ENCODE measurements at regions not wholly inside any gene's neighbourhood (a gene's known extent, or its start where the extent isn't known, plus 50 kb on each side); places are given as distances from the start of the nearest gene placed in this dataset.

- Histone ChIP-seq H3K4me3 (peak overlapping the region in 3 of 4 donors; percentile 9 to 58 (median 50)), H3K9me3 (no peaks in the 10 kb centered on the region), H3K27me3 (peaks cover 0 to 28% of the 10 kb centered on the region in 2 donors), H3K36me3 (no peaks in the 10 kb centered on the region), H3K4me1 (peaks cover 0 to 12% (median 0%) of the 10 kb centered on the region in 4 donors), H3K27ac (peak overlapping the region in 1 of 4 donors; percentile 40)
- WGBS, 2 donors, result 3 to 4% methylated on average over 48 to 60 of the region's 75 CpGs
- no peak for TF ChIP-seq POLR2A (IDR thresholded peaks at IDR 0.05)
- TF ChIP-seq CTCF (IDR thresholded peaks at IDR 0.05), result peak in 1 of 5 experiments; percentile 31
- TF ChIP-seq EP300 (IDR thresholded peaks at IDR 0.05), result no peak
- DNase-seq (ENCODE audit: low spot score in 2 of 2), result peak; percentile 30 to 41
Observed at GRCh38 chr9:97803167-97804058, 49.6 kb upstream of the FOXE1 start.

Data from tibial nerve (tissue), 4 donors.